Neural cell (in vitro differentiated cells): ENCODE measurements at regions not wholly inside any gene's neighbourhood (a gene's known extent, or its start where the extent isn't known, plus 50 kb on each side); places are given as distances from the start of the nearest gene placed in this dataset.

Experiments used
- H2AFZ ChIP-seq: fragments of 200-600, 300-800 bp; sonication (generic), shearing (Covaris generic); 2 replicates; pipeline ENCODE4 v1.6.0; 2014; ENCODE audit warnings: low read depth, mild to moderate bottlenecking, antibody characterized with exemption, low read length, moderate library complexity
- H3F3A ChIP-seq: fragments of 200-600 bp; shearing (Covaris generic); 2 replicates; pipeline ENCODE4 v1.6.1; 2016; ENCODE audit warnings: mild to moderate bottlenecking, moderate library complexity, mixed read lengths, antibody characterized with exemption, low read length; ENCODE audit not compliant: insufficient read depth, poor library complexity, severe bottlenecking
- H3K27ac ChIP-seq: fragments of 200-600, 300-800 bp; sonication (generic), shearing (Covaris generic); 2 replicates; pipeline ENCODE4 v1.5.1; 2014; ENCODE audit warnings: mild to moderate bottlenecking, low read length, moderate library complexity
- H3K27me3 ChIP-seq: fragments of 300-800, 200-600 bp; sonication (generic), shearing (Covaris generic); 2 replicates; pipeline ENCODE4 v1.6.0; 2014; ENCODE audit warnings: mild to moderate bottlenecking, low read depth, low read length, moderate library complexity; ENCODE audit not compliant: insufficient read depth
- H3K36me3 ChIP-seq: fragments of 300-800, 200-600 bp; sonication (generic), shearing (Covaris generic); 2 replicates; pipeline ENCODE4 v1.5.1; 2014; ENCODE audit warnings: mild to moderate bottlenecking, antibody characterized with exemption, low read length, moderate library complexity; ENCODE audit not compliant: insufficient read depth
- H3K4me2 ChIP-seq: fragments of 300-800, 200-600 bp; sonication (generic), shearing (Covaris generic); 2 replicates; pipeline ENCODE4 v1.6.0; 2014; ENCODE audit warnings: mild to moderate bottlenecking, low read length
- H3K4me3 ChIP-seq: fragments of 300-800, 200-600 bp; sonication (generic), shearing (Covaris generic); 2 replicates; pipeline ENCODE4 v1.5.1; 2014; ENCODE audit warnings: mild to moderate bottlenecking, low read length, moderate library complexity
- H3K79me2 ChIP-seq: fragments of 200-600 bp; shearing (Covaris generic); replicated peaks from 2 replicates; pipeline ENCODE4 v1.6.0; 2014; ENCODE audit warnings: mild to moderate bottlenecking, low read length, moderate library complexity; ENCODE audit not compliant: insufficient read depth
- H3K9ac ChIP-seq: fragments of 300-800, 200-600 bp; sonication (generic), shearing (Covaris generic); 2 replicates; pipeline ENCODE4 v1.6.1; 2016; ENCODE audit warnings: mild to moderate bottlenecking, low read length, mixed read lengths
- H3K9me2 ChIP-seq: fragments of 200-600 bp; shearing (Covaris generic); 2 replicates; pipeline ENCODE4 v1.6.1; 2016; ENCODE audit warnings: mild to moderate bottlenecking, low read length, mixed read lengths; ENCODE audit not compliant: insufficient read depth
- H3K9me3 ChIP-seq: fragments of 200-600, 300-800 bp; sonication (generic), shearing (Covaris generic); 2 replicates; pipeline ENCODE4 v1.6.1; 2016; ENCODE audit warnings: mild to moderate bottlenecking, mixed run types, low read length, moderate library complexity, mixed read lengths
- H4K20me1 ChIP-seq: fragments of 200-600 bp; shearing (Covaris generic); 2 replicates; pipeline ENCODE4 v1.6.1; 2016; ENCODE audit warnings: mild to moderate bottlenecking, mixed run types; ENCODE audit not compliant: insufficient read depth
- CTCF ChIP-seq: fragments of 450-650 bp; IDR thresholded peaks from 2 replicates; pipeline ENCODE4 v1.5.1; 2014; ENCODE audit warnings: antibody characterized with exemption, mild to moderate bottlenecking, moderate library complexity; ENCODE audit not compliant: poor library complexity, severe bottlenecking
- EP300 ChIP-seq: fragments of 450-650 bp; conservative IDR thresholded peaks from 2 replicates; pipeline ENCODE4 v1.6.1; 2014; ENCODE audit warnings: antibody characterized with exemption, mild to moderate bottlenecking, moderate library complexity; ENCODE audit not compliant: poor library complexity, severe bottlenecking
- EZH2 ChIP-seq: fragments of 200-600, 300-800 bp; shearing (Covaris generic), sonication (generic); IDR thresholded peaks from 2 replicates; pipeline ENCODE4 v1.6.1; 2014; ENCODE audit warnings: antibody characterized with exemption, low read length, borderline replicate concordance, mild to moderate bottlenecking; ENCODE audit not compliant: insufficient read depth, poor library complexity, severe bottlenecking
- MXI1 ChIP-seq: fragments of 450-650 bp; conservative IDR thresholded peaks from 2 replicates; pipeline ENCODE4 v1.6.1; 2014; ENCODE audit warnings: antibody characterized with exemption, mild to moderate bottlenecking; ENCODE audit not compliant: poor library complexity, severe bottlenecking
- POLR2AphosphoS5 ChIP-seq: IDR thresholded peaks from 2 replicates; pipeline ENCODE4 v1.6.1; 2012
- RAD21 ChIP-seq: fragments of 450-650 bp; conservative IDR thresholded peaks from 2 replicates; pipeline ENCODE4 v1.6.1; 2014; ENCODE audit warnings: antibody characterized with exemption, mild to moderate bottlenecking, moderate library complexity
- REST ChIP-seq: IDR thresholded peaks from 2 replicates; pipeline ENCODE4 v1.6.1; 2012; ENCODE audit warnings: borderline replicate concordance
- SMC3 ChIP-seq: fragments of 450-650 bp; conservative IDR thresholded peaks from 2 replicates; pipeline ENCODE4 v1.6.1; 2014; ENCODE audit warnings: antibody characterized with exemption, mild to moderate bottlenecking, moderate library complexity; ENCODE audit not compliant: poor library complexity
- TAF1 ChIP-seq: IDR thresholded peaks from 2 replicates; pipeline ENCODE4 v1.6.1; 2012; ENCODE audit warnings: low read depth

- no peak overlapping the region for H3K4me3 ChIP-seq
- H3K36me3 ChIP-seq = no peaks in the 10 kb centered on the region
- no peaks in the 10 kb centered on the region for H4K20me1 ChIP-seq
- no peak overlapping the region for H3K27ac ChIP-seq
- no peaks in the 10 kb centered on the region for H3K27me3 ChIP-seq
- no peak overlapping the region for H2AFZ ChIP-seq
- H3K79me2 ChIP-seq = no peaks in the 10 kb centered on the region
- no peaks in the 10 kb centered on the region for H3F3A ChIP-seq
- H3K9ac ChIP-seq = no peak overlapping the region
- TF ChIP-seq EP300 = no peak
- no peak for TF ChIP-seq REST
- H3K9me3 ChIP-seq = no peaks in the 10 kb centered on the region
- H3K9me2 ChIP-seq = no peaks in the 10 kb centered on the region
- no peak overlapping the region for H3K4me2 ChIP-seq
Measured at GRCh38 chr5:93967923-93968322, 226.5 kb upstream of the POU5F2 start.

- Histone ChIP-seq H4K20me1 (no peaks in the 10 kb centered on the region), H3K9ac (no peak overlapping the region), H3K27me3 (no peaks in the 10 kb centered on the region), H2AFZ (no peak overlapping the region), H3F3A (no peaks in the 10 kb centered on the region), H3K36me3 (no peaks in the 10 kb centered on the region), H3K4me3 (no peak overlapping the region), H3K4me2 (no peak overlapping the region), H3K9me2 (no peaks in the 10 kb centered on the region), H3K9me3 (no peaks in the 10 kb centered on the region), H3K79me2 (no peaks in the 10 kb centered on the region), H3K27ac (no peak overlapping the region)
- TF ChIP-seq EP300 = no peak
- no peak for TF ChIP-seq EZH2
- no peak for TF ChIP-seq SMC3
- no peak for TF ChIP-seq POLR2AphosphoS5
- no peak for TF ChIP-seq MXI1
- TF ChIP-seq TAF1 = no peak
- TF ChIP-seq RAD21 = no peak
- no peak for TF ChIP-seq REST
- no peak for TF ChIP-seq CTCF
Measured at GRCh38 chr5:93964421-93964820, 223.0 kb upstream of the POU5F2 start.
